H9 (cell line): ENCODE measurements at regions not wholly inside any gene's neighbourhood (a gene's known extent, or its start where the extent isn't known, plus 50 kb on each side); places are given as distances from the start of the nearest gene placed in this dataset.

Experiments
- DNase-seq: peaks from one replicate; pipeline ENCODE4 v3.0.0-alpha.2; 2017
- H2AFZ ChIP-seq: one replicate; pipeline ENCODE4 v1.6.1; 2013; ENCODE audit warnings: mild to moderate bottlenecking, low read length, control low read depth, moderate library complexity
- H2AK5ac ChIP-seq: 2 replicates; pipeline ENCODE4 v1.6.1; 2013; ENCODE audit warnings: low read length, control low read depth, mixed read lengths; ENCODE audit not compliant: insufficient read length
- H2BK120ac ChIP-seq: one replicate; pipeline ENCODE4 v1.6.1; 2013; ENCODE audit warnings: low read depth, mild to moderate bottlenecking, low read length, control low read depth, inconsistent platforms; ENCODE audit not compliant: poor library complexity, severe bottlenecking
- H2BK12ac ChIP-seq: 2 replicates; pipeline ENCODE4 v1.6.1; 2013; ENCODE audit warnings: low read length, control low read depth, mixed read lengths, low read depth; ENCODE audit not compliant: insufficient read length
- H2BK15ac ChIP-seq: 2 replicates; pipeline ENCODE4 v1.6.1; 2013; ENCODE audit warnings: low read depth, low read length, control low read depth
- H2BK20ac ChIP-seq: one replicate; pipeline ENCODE4 v1.6.1; 2013; ENCODE audit warnings: low read depth, mild to moderate bottlenecking, low read length, control low read depth, inconsistent platforms; ENCODE audit not compliant: poor library complexity, severe bottlenecking
- H2BK5ac ChIP-seq: 2 replicates; pipeline ENCODE4 v1.6.1; 2013; ENCODE audit warnings: low read length, control low read depth, mixed read lengths; ENCODE audit not compliant: insufficient read length
- H3K14ac ChIP-seq: 2 replicates; pipeline ENCODE4 v1.6.1; 2013; ENCODE audit warnings: low read length, control low read depth; ENCODE audit not compliant: insufficient read depth
- H3K18ac ChIP-seq: 2 replicates; pipeline ENCODE4 v1.6.1; 2013; ENCODE audit warnings: low read depth, mild to moderate bottlenecking, mixed read lengths, low read length, control low read depth; ENCODE audit not compliant: insufficient read length
- H3K23ac ChIP-seq: 2 replicates; pipeline ENCODE4 v1.6.1; 2013; ENCODE audit warnings: low read length, control low read depth, mixed read lengths, low read depth; ENCODE audit not compliant: insufficient read length
- H3K23me2 ChIP-seq: 2 replicates; pipeline ENCODE4 v1.6.1; 2013; ENCODE audit warnings: low read depth, mild to moderate bottlenecking, mixed read lengths, low read length, control low read depth; ENCODE audit not compliant: insufficient read length, poor library complexity, severe bottlenecking
- H3K27ac ChIP-seq: 2 replicates; pipeline ENCODE4 v1.5.1; 2013; ENCODE audit warnings: low read length, control low read depth, mixed read lengths, low read depth; ENCODE audit not compliant: insufficient read length
- H3K27me3 ChIP-seq: 2 replicates; pipeline ENCODE4 v1.6.1; 2013; ENCODE audit warnings: low read length, control low read depth, inconsistent platforms; ENCODE audit not compliant: insufficient read depth
- H3K4ac ChIP-seq: 2 replicates; pipeline ENCODE4 v1.6.1; 2013; ENCODE audit warnings: low read depth, mild to moderate bottlenecking, control low read depth, inconsistent platforms, low read length, moderate library complexity
- H3K4me1 ChIP-seq: 2 replicates; pipeline ENCODE4 v1.6.1; 2013; ENCODE audit warnings: low read length, control low read depth, inconsistent platforms; ENCODE audit not compliant: insufficient read depth
- H3K4me2 ChIP-seq: 2 replicates; pipeline ENCODE4 v1.6.1; 2013; ENCODE audit warnings: low read length, control low read depth, mixed read lengths; ENCODE audit not compliant: insufficient read length, insufficient read depth
- H3K56ac ChIP-seq: 2 replicates; pipeline ENCODE4 v1.6.1; 2013; ENCODE audit warnings: low read depth, mild to moderate bottlenecking, mixed read lengths, low read length, control low read depth; ENCODE audit not compliant: insufficient read length
- H3K79me1 ChIP-seq: 2 replicates; pipeline ENCODE4 v1.6.1; 2013; ENCODE audit warnings: low read depth, mild to moderate bottlenecking, moderate library complexity, low read length, control low read depth, inconsistent platforms; ENCODE audit not compliant: insufficient read depth, poor library complexity, severe bottlenecking
- H3K79me2 ChIP-seq: 2 replicates; pipeline ENCODE4 v1.6.1; 2013; ENCODE audit warnings: low read length, control low read depth, inconsistent platforms; ENCODE audit not compliant: insufficient read depth
- H3K9ac ChIP-seq: 2 replicates; pipeline ENCODE4 v1.6.1; 2013; ENCODE audit warnings: low read length, control low read depth, mixed read lengths; ENCODE audit not compliant: insufficient read length; ENCODE audit errors: extremely low read depth
- H3K9me3 ChIP-seq: one replicate; pipeline ENCODE4 v1.6.1; 2013; ENCODE audit warnings: low read depth, low read length, inconsistent platforms; ENCODE audit not compliant: control insufficient read depth
- H3T11ph ChIP-seq: one replicate; pipeline ENCODE4 v1.6.1; 2013; ENCODE audit warnings: mild to moderate bottlenecking, low read length, control low read depth, inconsistent platforms
- H4K20me1 ChIP-seq: one replicate; pipeline ENCODE4 v1.6.1; 2013; ENCODE audit not compliant: control insufficient read depth, insufficient read length, insufficient read depth
- H4K5ac ChIP-seq: 2 replicates; pipeline ENCODE4 v1.6.1; 2013; ENCODE audit warnings: low read depth, mild to moderate bottlenecking, mixed read lengths, low read length, control low read depth; ENCODE audit not compliant: insufficient read length
- H4K8ac ChIP-seq: replicated peaks from 2 replicates; pipeline ENCODE4 v1.6.1; 2013; ENCODE audit warnings: low read length, control low read depth, mixed read lengths, low read depth; ENCODE audit not compliant: insufficient read length
- H4K91ac ChIP-seq: 2 replicates; pipeline ENCODE4 v1.6.1; 2013; ENCODE audit warnings: low read depth, mild to moderate bottlenecking, moderate library complexity, mixed read lengths, low read length, control low read depth; ENCODE audit not compliant: insufficient read length
- H3K27ac Mint-ChIP-seq, 3 experiments: 2 replicates in 2 of 3; 3 replicates in 1 of 3; pipeline ENCODE4 v1.8.0; 2020 to 2021; ENCODE audit warnings: mixed read lengths in 3 of 3, mild to moderate bottlenecking in 1 of 3, moderate library complexity in 1 of 3
- H3K27me3 Mint-ChIP-seq: 2 replicates; pipeline ENCODE4 v1.8.0; 2021; ENCODE audit warnings: low read depth, mild to moderate bottlenecking, moderate library complexity, mixed read lengths
- H3K36me3 Mint-ChIP-seq, 3 experiments: 2 replicates in 2 of 3; 3 replicates in 1 of 3; pipeline ENCODE4 v1.8.0; 2020 to 2021; ENCODE audit warnings: low read depth in 3 of 3, mixed read lengths in 3 of 3; ENCODE audit not compliant: insufficient read depth in 1 of 3
- H3K4me1 Mint-ChIP-seq, 2 experiments: 2 replicates each; pipeline ENCODE4 v1.8.0; 2020; ENCODE audit warnings: mixed read lengths in 2 of 2
- H3K4me3 Mint-ChIP-seq, 2 experiments: 2 replicates in 1 of 2; 3 replicates in 1 of 2; pipeline ENCODE4 v1.8.0; 2020 to 2021; ENCODE audit warnings: mild to moderate bottlenecking in 2 of 2, mixed read lengths in 2 of 2, moderate library complexity in 1 of 2
- H3K9me3 Mint-ChIP-seq, 2 experiments: 2 replicates in 1 of 2; 3 replicates in 1 of 2; pipeline ENCODE4 v1.8.0; 2020; ENCODE audit warnings: mild to moderate bottlenecking in 2 of 2, mixed read lengths in 2 of 2, moderate library complexity in 1 of 2
- WGBS: extraction: QIAGEN DNeasy Blood & Tissue Kit; methylation state at CpG from one replicate; pipeline ENCODE4 v1.1.7; 2013; ENCODE audit warnings: missing lambda C conversion rate, low lambda C conversion rate, mixed read lengths; ENCODE audit not compliant: insufficient read length; ENCODE audit errors: extremely low coverage; 5-methylcytosine and 5-hydroxymethylcytosine counted together
- TF ChIP-seq, protein P1 (sequence below): fragments of 200-600 bp; sonication (generic); conservative IDR thresholded peaks from 3 replicates; pipeline ENCODE4 v1.8.0; 2021; ENCODE audit warnings: antibody characterized with exemption, mild to moderate bottlenecking

GRCh38 chr1:201714542-201715329, 114.2 kb upstream of the IPO9 start:
- Histone ChIP-seq H3K27me3 (no peaks in the 10 kb centered on the region), H4K5ac (no peak overlapping the region), H3K18ac (no peak overlapping the region), H3K23ac (no peak overlapping the region), H3K4me1 (no peaks in the 10 kb centered on the region; the same call in 1 of the 2 replicates), H3K14ac (no peak overlapping the region), H2BK15ac (no peak overlapping the region), H3K79me2 (no peaks in the 10 kb centered on the region), H2AFZ (no peak overlapping the region), H2BK20ac (no peak overlapping the region), H2BK120ac (no peak overlapping the region), H4K91ac (no peak overlapping the region), H4K20me1 (peaks cover 2% of the 10 kb centered on the region), H3K4ac (no peak overlapping the region), H3K4me2 (no peak overlapping the region), H2AK5ac (no peak overlapping the region), H3K9me3 (no peaks in the 10 kb centered on the region), H3K23me2 (no peaks in the 10 kb centered on the region), H4K8ac (no peak overlapping the region), H3T11ph (no peak overlapping the region), H3K56ac (no peak overlapping the region), H2BK12ac (no peak overlapping the region), H3K9ac (no peak overlapping the region), H2BK5ac (no peak overlapping the region), H3K27ac (no peak overlapping the region), H3K79me1 (no peaks in the 10 kb centered on the region)
- no CpG with 5 or more reads among the region's 9 CpGs for WGBS
- DNase-seq: no peak
- Mint-ChIP-seq H3K27ac (no peak overlapping the region), H3K4me1 (peaks cover 31 to 39% of the 10 kb centered on the region in 2 experiments), H3K9me3 (no peaks in the 10 kb centered on the region), H3K36me3 (peaks cover 0 to 13% (median 11%) of the 10 kb centered on the region in 3 experiments; a peak in 3 of 7 replicates), H3K4me3 (no peak overlapping the region), H3K27me3 (peaks cover 2% of the 10 kb centered on the region; the same call in 1 of the 2 replicates)
- TF ChIP-seq, protein P1, sequence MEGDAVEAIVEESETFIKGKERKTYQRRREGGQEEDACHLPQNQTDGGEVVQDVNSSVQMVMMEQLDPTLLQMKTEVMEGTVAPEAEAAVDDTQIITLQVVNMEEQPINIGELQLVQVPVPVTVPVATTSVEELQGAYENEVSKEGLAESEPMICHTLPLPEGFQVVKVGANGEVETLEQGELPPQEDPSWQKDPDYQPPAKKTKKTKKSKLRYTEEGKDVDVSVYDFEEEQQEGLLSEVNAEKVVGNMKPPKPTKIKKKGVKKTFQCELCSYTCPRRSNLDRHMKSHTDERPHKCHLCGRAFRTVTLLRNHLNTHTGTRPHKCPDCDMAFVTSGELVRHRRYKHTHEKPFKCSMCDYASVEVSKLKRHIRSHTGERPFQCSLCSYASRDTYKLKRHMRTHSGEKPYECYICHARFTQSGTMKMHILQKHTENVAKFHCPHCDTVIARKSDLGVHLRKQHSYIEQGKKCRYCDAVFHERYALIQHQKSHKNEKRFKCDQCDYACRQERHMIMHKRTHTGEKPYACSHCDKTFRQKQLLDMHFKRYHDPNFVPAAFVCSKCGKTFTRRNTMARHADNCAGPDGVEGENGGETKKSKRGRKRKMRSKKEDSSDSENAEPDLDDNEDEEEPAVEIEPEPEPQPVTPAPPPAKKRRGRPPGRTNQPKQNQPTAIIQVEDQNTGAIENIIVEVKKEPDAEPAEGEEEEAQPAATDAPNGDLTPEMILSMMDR: no peak
